Dedifferentiated amniotic fluid mesenchymal stem cell (primary cell): ENCODE measurements at regions not wholly inside any gene's neighbourhood (a gene's known extent, or its start where the extent isn't known, plus 50 kb on each side); places are given as distances from the start of the nearest gene placed in this dataset.
"Not testable (repeated sequence)": the region's sequence is repeated elsewhere in the genome, so short reads cannot be mapped to it uniquely, and the experiment has no call there.

Experiments used
- DNase-seq: peaks from one replicate; pipeline ENCODE4 v3.0.0-alpha.2; 2016; ENCODE audit errors: extremely low spot score

GRCh38 chrX:7638078-7638710, 204.8 kb upstream of the VCX start:
- no peak for DNase-seq

- no peak for DNase-seq
Measured at GRCh38 chrX:7637066-7637465, 205.9 kb upstream of the VCX start.

- DNase-seq = no peak
Measured at GRCh38 chrX:7635604-7636003, 207.4 kb upstream of the VCX start.

- no peak for DNase-seq
Measured at GRCh38 chrX:7620560-7620959, 222.4 kb upstream of the VCX start.

GRCh38 chrX:7617994-7618393, 225.0 kb upstream of the VCX start:
- no peak for DNase-seq

- no peak for DNase-seq
Measured at GRCh38 chrX:7614616-7615015, 228.4 kb upstream of the VCX start.

- not testable (repeated sequence) for DNase-seq
Measured at GRCh38 chrX:7608625-7609024, 234.3 kb upstream of the VCX start.

GRCh38 chrX:7606039-7606652, 236.8 kb upstream of the VCX start:
- DNase-seq = no peak

GRCh38 chrX:7603387-7603786, 239.6 kb upstream of the VCX start:
- no peak for DNase-seq

- DNase-seq = no peak
Measured at GRCh38 chrX:7596822-7597221, 246.1 kb upstream of the VCX start.

- not testable (repeated sequence) for DNase-seq
Measured at GRCh38 chrX:7593370-7593769, 249.6 kb upstream of the VCX start.

GRCh38 chrX:7586126-7586525, 256.8 kb upstream of the VCX start:
- DNase-seq = peak; percentile 31

GRCh38 chrX:7582191-7582590, 260.8 kb upstream of the VCX start:
- no peak for DNase-seq

GRCh38 chrX:7580127-7580526, 262.8 kb upstream of the VCX start:
- DNase-seq = no peak

- no peak for DNase-seq
Measured at GRCh38 chrX:7574325-7574724, 268.6 kb upstream of the VCX start.

- DNase-seq = no peak
Measured at GRCh38 chrX:7570432-7571029, 272.4 kb upstream of the VCX start.

GRCh38 chrX:7568597-7568996, 274.4 kb upstream of the VCX start:
- no peak for DNase-seq

- DNase-seq = no peak
Measured at GRCh38 chrX:7568130-7568529, 274.8 kb upstream of the VCX start.

GRCh38 chrX:7552760-7553159, 290.2 kb upstream of the VCX start:
- DNase-seq = no peak

- DNase-seq = no peak
Measured at GRCh38 chrX:7546551-7547080, 296.4 kb upstream of the VCX start.

- DNase-seq = no peak
Measured at GRCh38 chrX:7545564-7545963, 297.4 kb upstream of the VCX start.

- no peak for DNase-seq
Measured at GRCh38 chrX:7542587-7543380, 300.2 kb upstream of the VCX start.
